ENCODE measurements at regions not wholly inside any gene's neighbourhood (a gene's known extent, or its start where the extent isn't known, plus 50 kb on each side); places are given as distances from the start of the nearest gene placed in this dataset.

DNA sequence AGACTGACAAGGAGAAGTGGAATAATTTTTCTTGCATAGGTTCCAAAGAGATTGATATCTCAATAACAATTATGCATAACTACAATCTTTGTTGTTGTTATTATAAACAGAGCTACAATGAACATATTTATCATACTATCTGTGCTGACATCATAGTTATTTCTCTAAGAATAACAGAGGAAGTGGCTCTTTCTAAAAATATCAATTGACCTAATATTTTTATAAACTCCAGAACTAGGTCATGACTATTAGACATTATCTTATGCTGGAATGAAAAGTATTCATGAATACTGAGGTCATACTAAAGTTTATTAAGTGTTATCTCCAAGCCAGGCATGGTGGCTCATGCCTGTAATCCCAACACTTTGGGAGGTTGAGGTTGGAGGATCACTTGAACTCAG is 114.1 kb downstream of the DCLK3 start:
- TF ChIP-seq ZFP3 (CRISPR knock-in tag; IDR thresholded peaks at IDR 0.05) (no peak), ZFP30 (CRISPR knock-in tag; IDR thresholded peaks at IDR 0.05) (no peak), GLIS3 (CRISPR knock-in tag; IDR thresholded peaks at IDR 0.05) (no peak), RARB (CRISPR knock-in tag; IDR thresholded peaks at IDR 0.05) (no peak)

Measured in SK-N-SH treated with all-trans-retinoic acid at 6 μM for 48 hours (cell line).